Cerebellar cortex (tissue), 1 donor: ENCODE measurements at regions not wholly inside any gene's neighbourhood (a gene's known extent, or its start where the extent isn't known, plus 50 kb on each side); places are given as distances from the start of the nearest gene placed in this dataset.

Experiments
- DNase-seq: peaks from one replicate; pipeline ENCODE4 v3.0.0-alpha.2; 2015; ENCODE audit warnings: low spot score

GRCh38 chr16:85492295-85492864 lies 120.7 kb upstream of the GSE1 start:
- no peak for DNase-seq

- no peak for DNase-seq
These were observed 118.8 kb upstream of the GSE1 start for GRCh38 chr16:85494315-85494714.

GRCh38 chr16:85495259-85495658 lies 117.9 kb upstream of the GSE1 start:
- no peak for DNase-seq

GRCh38 chr16:85495823-85496538 lies 117.1 kb upstream of the GSE1 start:
- DNase-seq = no peak

- DNase-seq = no peak
These were observed 115.4 kb upstream of the GSE1 start for GRCh38 chr16:85497622-85498314.

- DNase-seq = no peak
These were observed 114.5 kb upstream of the GSE1 start for GRCh38 chr16:85498607-85499006.

GRCh38 chr16:85500220-85500619 lies 112.9 kb upstream of the GSE1 start:
- DNase-seq = no peak

- DNase-seq = no peak
These were observed 111.2 kb upstream of the GSE1 start for GRCh38 chr16:85501900-85502299.

GRCh38 chr16:85502357-85502756 lies 110.8 kb upstream of the GSE1 start:
- DNase-seq = peak; percentile 40

- no peak for DNase-seq
These were observed 109.4 kb upstream of the GSE1 start for GRCh38 chr16:85503679-85504231.

- DNase-seq = no peak
These were observed 108.9 kb upstream of the GSE1 start for GRCh38 chr16:85504242-85504641.

- no peak for DNase-seq
These were observed 107.1 kb upstream of the GSE1 start for GRCh38 chr16:85505794-85506634.

- no peak for DNase-seq
These were observed 106.5 kb upstream of the GSE1 start for GRCh38 chr16:85506635-85506911.

GRCh38 chr16:85507342-85507741 lies 105.8 kb upstream of the GSE1 start:
- DNase-seq = no peak

GRCh38 chr16:85508388-85508787 lies 104.7 kb upstream of the GSE1 start:
- no peak for DNase-seq

- DNase-seq = no peak
These were observed 104.1 kb upstream of the GSE1 start for GRCh38 chr16:85508993-85509392.

GRCh38 chr16:85510041-85510659 lies 103.0 kb upstream of the GSE1 start:
- no peak for DNase-seq

GRCh38 chr16:85511938-85512807 lies 100.9 kb upstream of the GSE1 start:
- no peak for DNase-seq

- DNase-seq = no peak
These were observed 100.4 kb upstream of the GSE1 start for GRCh38 chr16:85512808-85513115.

- DNase-seq = no peak
These were observed 99.9 kb upstream of the GSE1 start for GRCh38 chr16:85513180-85513579.

GRCh38 chr16:85513649-85514048 lies 99.5 kb upstream of the GSE1 start:
- no peak for DNase-seq
